NCI-H1436 treated with DMSO at 0.1 percent for 48 hours (cell line): ENCODE measurements at regions not wholly inside any gene's neighbourhood (a gene's known extent, or its start where the extent isn't known, plus 50 kb on each side); places are given as distances from the start of the nearest gene placed in this dataset.
"Not testable (repeated sequence)": the region's sequence is repeated elsewhere in the genome, so short reads cannot be mapped to it uniquely, and the experiment has no call there.

Experiments used
- DNase-seq: peaks from one replicate; lab custom pipeline; 2025; lab: John Stamatoyannopoulos, UW

GRCh38 chr7:118801366-118801765 is 576.9 kb downstream of the ANKRD7 start:
- DNase-seq: no peak

- no peak for DNase-seq
Observed at GRCh38 chr7:118802726-118803125, 578.2 kb downstream of the ANKRD7 start.

GRCh38 chr7:118826246-118826645 is 601.7 kb downstream of the ANKRD7 start:
- DNase-seq: no peak

- no peak for DNase-seq
Observed at GRCh38 chr7:118836933-118837332, 612.4 kb downstream of the ANKRD7 start.

GRCh38 chr7:118839515-118839914 is 615.0 kb downstream of the ANKRD7 start:
- DNase-seq: no peak

- DNase-seq: no peak
Observed at GRCh38 chr7:118843456-118843855, 619.0 kb downstream of the ANKRD7 start.

GRCh38 chr7:118844748-118845147 is 620.2 kb downstream of the ANKRD7 start:
- no peak for DNase-seq

GRCh38 chr7:118845791-118846190 is 621.3 kb downstream of the ANKRD7 start:
- no peak for DNase-seq

- DNase-seq: no peak
Observed at GRCh38 chr7:118846977-118847376, 622.5 kb downstream of the ANKRD7 start.

GRCh38 chr7:118855290-118855689 is 630.8 kb downstream of the ANKRD7 start:
- no peak for DNase-seq

GRCh38 chr7:118858651-118859149 is 634.2 kb downstream of the ANKRD7 start:
- no peak for DNase-seq

- no peak for DNase-seq
Observed at GRCh38 chr7:118861581-118861980, 637.1 kb downstream of the ANKRD7 start.

GRCh38 chr7:118862740-118863139 is 638.2 kb downstream of the ANKRD7 start:
- no peak for DNase-seq

- DNase-seq: no peak
Observed at GRCh38 chr7:118863966-118864365, 639.5 kb downstream of the ANKRD7 start.

GRCh38 chr7:118867860-118868259 is 643.4 kb downstream of the ANKRD7 start:
- DNase-seq: no peak

GRCh38 chr7:118869141-118869540 is 644.6 kb downstream of the ANKRD7 start:
- not testable (repeated sequence) for DNase-seq

- DNase-seq: no peak
Observed at GRCh38 chr7:118870187-118870586, 645.7 kb downstream of the ANKRD7 start.

GRCh38 chr7:118872568-118872967 is 648.1 kb downstream of the ANKRD7 start:
- DNase-seq: no peak

GRCh38 chr7:118877187-118877586 is 652.7 kb downstream of the ANKRD7 start:
- no peak for DNase-seq

- DNase-seq: no peak
Observed at GRCh38 chr7:118878336-118878735, 653.8 kb downstream of the ANKRD7 start.

- DNase-seq: no peak
Observed at GRCh38 chr7:118898284-118898683, 673.8 kb downstream of the ANKRD7 start.

- no peak for DNase-seq
Observed at GRCh38 chr7:118902600-118902999, 678.1 kb downstream of the ANKRD7 start.

- DNase-seq: no peak
Observed at GRCh38 chr7:118907911-118908527, 683.5 kb downstream of the ANKRD7 start.

- DNase-seq: not testable (repeated sequence)
Observed at GRCh38 chr7:118916120-118916519, 691.6 kb downstream of the ANKRD7 start.
